NCI-H510A treated with DMSO at 0.1 percent for 48 hours (cell line): ENCODE measurements at regions not wholly inside any gene's neighbourhood (a gene's known extent, or its start where the extent isn't known, plus 50 kb on each side); places are given as distances from the start of the nearest gene placed in this dataset.

ENCODE experiments used
- DNase-seq: peaks from one replicate; lab custom pipeline; 2025; lab: John Stamatoyannopoulos, UW

DNA sequence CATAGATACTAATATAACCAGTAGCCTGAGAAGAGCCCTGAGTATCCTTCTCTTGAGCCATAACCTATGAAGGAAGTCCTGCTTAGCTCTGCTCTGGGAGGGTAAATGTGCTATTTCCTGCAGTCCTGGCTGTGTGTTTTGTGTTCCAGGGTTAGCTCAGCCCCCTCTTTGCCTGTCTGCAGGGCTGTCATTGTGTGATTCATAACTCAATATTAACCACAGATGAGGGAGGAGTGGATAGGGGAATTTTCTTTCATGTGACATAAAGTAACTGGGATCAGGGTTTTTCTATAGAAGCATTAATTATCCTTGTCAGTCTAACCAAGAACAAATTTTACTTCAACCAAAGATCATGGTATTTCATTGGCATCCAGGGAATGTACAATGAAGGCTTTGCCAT lies 183.3 kb upstream of the ZBTB20 start:
- DNase-seq, result no peak

DNA sequence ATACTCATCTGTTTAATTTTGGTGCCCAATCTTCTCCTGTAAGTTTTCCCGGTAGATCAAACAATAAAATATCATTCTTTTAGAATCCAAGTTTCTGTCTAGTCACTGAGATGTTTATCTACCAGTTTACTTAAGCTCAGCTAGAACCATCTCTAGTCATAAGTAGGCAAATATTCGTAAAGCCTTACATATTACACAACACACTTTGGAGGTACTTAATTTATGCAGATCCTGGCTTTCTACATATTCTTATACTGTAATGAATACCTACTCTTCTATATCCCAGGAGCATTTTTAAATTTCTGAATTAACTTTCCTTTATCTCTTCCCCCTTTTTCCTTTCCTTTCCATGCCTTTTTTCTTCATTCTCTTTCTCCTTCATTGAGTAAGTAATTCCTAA lies 185.9 kb upstream of the ZBTB20 start:
- no peak for DNase-seq

DNA sequence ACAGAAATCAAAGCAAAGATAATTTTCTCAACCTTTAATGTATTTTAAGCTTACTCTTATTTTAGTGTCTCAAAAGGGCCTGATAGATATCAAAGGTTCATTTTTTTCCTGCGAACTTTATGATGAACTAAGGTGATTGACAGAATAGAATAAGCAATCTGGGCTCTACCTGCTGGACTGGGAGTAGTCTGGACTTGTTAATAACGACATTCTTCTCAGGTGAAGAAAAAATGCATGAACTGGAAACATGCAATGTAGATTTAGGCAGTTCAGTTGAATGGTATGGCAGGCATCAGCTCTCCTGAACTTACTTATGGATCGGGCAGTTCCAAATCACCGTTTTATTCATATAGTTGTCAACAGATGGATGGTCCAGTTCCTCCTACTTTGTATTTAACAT lies 189.7 kb upstream of the ZBTB20 start:
- DNase-seq, result no peak

DNA sequence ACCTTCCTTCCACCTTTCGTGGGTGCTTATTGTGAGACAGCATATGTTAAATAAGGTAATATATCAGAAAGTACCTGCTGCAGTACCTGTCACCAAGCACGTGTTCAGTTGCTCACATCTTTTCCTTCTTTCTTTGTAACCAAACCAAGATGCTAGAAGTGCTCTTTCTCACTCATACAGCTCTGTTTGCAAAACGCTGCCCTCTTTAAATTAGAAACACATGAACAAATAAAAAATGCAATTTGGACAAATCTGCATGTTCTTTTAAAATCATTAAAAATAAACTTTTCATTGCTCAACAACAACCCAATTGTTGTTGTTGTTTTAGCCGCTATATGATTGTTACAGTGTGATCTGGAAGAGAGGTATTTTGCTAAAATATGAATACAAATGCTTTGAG lies 193.5 kb upstream of the ZBTB20 start:
- no peak for DNase-seq

DNA sequence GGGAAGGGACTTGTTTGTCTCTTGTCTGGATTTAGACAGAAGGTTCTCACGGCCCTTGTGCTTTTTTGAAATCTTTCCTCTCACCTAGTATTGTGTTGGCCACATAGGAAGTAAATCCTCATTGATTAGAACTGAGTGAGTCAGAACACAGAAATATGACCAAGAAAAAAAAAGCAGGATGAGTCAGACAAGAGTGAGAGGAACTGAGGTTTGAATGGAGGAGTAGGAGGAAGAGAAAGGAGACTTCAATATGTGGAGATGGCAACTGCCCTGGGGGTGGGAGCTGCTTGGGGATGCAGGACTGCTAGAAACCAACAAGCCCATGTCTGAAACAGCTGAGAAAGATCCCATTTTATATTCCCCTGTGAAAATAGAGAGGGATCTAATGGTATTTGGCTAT lies 194.1 kb upstream of the ZBTB20 start:
- DNase-seq, result no peak

DNA sequence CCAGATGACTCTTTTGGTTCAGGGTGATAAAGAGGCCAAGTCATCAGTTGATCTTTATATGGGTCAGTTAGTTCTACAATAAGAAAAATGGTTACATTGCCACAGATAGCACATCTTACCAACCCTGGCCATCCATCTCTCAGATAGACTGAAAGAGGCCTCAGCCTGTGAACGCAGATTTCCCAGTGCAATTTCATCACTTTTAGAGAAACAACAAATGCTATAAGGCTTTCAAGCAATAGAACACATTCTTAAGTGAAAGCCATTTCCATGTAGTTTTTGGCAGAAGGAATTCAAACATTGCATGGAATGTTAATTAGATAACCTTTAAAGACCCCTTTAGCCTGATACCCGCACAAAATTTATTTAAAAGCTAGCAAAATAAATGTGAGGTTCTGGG lies 200.6 kb upstream of the ZBTB20 start:
- DNase-seq, result no peak

DNA sequence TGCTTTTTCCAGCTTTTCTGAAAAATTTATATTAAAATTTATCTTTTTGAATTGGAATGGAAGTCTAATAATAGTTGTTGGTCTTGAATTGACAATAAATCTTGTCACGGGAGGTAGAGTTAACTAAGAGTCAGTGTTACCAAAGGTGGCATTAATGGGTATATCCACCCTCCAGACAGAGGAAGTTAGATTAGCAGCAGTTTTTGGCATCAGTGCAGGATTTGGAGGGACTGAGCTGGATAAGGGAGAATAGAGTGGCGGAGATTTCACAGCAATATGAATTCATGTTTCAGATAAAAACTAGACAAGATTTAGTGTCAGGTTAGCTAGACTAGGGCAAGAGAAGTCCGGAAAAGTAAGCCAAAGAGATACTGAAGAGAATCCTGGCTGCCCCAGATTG lies 201.3 kb upstream of the ZBTB20 start:
- no peak for DNase-seq

DNA sequence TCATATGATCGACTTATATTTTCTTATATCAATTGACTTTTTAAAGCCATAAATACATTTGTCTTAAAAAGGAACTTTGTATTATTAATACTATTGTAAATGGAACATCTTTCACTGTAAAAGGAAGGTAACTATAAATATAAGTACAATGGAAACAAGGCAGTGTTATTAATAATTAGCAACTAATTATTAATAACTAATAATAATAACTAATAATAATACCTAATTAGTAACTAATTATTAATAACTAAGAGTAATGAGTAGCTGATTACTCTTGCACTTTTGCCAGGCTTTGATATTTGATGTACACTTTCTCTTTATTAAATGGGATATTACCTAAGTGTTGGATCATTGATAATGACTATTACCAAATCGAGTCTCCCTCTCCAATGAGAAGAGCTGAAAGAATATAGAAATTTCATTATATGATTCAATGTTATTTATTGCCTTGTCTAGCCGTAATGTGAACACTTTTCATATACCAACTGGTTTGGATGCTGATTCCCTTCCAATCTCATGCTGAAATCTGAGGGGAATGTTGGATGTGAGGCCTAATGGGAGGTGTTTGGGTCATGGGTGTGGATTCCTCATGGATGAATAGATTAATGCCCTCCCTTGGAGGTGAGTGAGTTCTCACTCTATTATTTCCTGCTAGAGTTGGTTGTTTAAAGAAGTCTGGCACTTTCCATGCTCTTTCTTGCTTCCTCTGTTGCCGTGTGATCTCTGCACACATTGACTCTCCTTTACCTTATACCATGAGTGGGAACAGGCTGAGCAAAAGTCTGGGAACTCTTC lies 202.1 kb upstream of the ZBTB20 start:
- DNase-seq, result no peak

DNA sequence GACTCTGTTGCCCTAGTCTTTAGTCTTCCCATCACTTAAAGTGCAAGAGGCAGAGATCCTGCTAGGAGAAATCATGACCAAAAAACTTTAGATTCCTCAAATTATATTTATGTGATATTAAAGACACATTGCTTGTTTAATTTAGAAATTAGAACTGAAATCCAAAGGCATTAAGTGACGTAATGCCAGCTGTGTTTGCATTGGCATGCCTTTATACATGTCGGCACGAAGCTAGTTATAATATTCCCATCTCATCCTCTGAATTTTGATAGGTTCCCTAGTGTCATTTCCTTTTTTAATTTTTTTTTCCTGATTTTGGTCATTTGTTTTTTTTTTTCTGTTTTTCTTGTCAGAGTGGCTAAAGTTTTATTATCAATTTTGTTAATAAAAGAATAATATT lies 203.5 kb upstream of the ZBTB20 start:
- DNase-seq, result no peak

DNA sequence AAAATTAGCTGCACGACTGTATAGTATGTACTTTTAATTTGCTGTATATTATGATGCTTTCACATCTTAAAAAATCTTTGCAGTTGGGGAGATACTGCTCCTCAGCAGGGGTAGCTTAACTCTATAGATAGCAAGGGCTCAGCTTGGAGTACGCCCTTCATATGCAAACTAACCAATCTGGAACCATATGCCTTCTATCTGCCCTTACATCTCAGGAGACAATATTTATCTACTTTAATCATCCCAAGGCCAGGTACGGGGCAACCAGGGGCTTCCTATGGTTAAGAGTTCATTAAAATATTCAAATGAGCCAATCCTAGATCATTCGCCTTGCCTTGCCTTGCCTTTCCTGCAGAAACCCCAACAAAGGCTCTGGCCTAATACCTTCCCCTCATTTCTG lies 204.1 kb upstream of the ZBTB20 start:
- DNase-seq, result no peak

DNA sequence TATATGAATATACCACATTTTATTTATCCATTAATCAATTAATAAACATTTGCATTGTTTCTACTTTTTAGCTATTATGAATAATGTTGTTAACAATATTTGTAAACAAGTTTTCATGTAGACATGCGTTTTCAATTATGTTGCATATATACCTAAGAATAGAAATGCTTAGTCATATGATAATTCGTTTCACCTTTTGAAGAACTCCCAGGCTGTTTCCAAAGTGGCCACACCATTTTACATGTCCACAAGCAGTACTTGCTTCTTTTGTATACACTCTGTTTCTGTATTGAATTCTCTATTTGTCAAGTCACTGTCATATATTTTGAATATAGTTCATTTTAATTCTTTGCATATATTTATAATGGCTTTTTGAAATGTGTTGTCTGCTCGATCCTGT lies 206.9 kb upstream of the ZBTB20 start:
- no peak for DNase-seq

DNA sequence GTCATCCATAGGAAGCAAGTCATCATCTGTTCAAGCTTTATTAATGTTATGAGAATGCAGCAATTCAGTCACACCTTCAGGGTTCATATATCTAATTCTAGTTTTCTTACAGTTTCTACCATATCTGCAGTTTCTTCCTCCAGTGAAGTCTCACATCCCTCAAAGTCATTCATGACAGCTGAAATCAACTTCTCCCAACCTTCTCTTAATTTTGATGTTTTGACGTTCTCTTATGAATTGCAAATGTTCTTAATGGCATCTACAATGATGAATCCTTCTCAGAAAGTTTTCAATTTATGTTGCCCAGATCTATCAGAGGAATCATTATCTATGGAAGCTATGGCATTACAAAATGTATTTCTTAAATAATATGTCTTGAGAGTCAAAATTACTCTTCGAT lies 210.4 kb upstream of the ZBTB20 start:
- no peak for DNase-seq

DNA sequence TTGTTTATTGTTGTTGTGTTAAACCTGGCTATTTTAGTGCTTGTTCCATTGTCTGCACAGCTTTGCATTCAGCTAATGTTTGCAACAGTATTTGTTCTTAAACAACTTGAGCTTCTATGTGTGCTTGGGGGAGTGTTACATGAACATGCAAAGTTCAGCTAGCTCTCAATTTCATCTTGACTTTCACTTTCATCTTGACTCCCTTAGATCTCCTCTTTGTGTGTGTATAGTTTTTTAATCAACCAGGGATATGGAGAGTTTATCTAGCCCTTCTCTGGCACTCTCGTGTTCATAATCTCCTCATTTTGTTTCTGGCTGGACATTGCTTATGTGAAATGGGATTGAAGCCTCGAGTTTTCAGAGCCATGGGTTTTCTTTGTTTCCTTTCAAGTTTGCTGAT lies 212.4 kb upstream of the ZBTB20 start:
- no peak for DNase-seq

DNA sequence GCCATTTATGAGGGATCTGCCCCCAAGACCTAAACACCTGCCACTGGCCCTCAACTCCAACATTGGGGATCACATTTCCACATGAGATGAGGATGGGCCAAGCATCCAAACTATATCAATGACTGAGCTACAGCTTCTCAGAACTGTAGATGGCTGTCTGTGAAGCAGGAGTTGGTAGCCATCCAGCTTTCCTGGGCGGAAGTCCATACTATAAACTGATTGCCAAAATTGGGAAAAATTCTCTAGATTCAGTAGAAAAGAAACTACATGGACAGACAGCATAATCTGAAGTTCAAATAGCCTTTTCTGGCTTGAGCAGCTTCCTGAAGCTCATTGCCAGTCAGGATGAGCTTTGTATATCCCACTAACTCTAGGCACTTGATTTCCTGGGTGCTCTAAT lies 214.7 kb upstream of the ZBTB20 start:
- DNase-seq, result no peak

DNA sequence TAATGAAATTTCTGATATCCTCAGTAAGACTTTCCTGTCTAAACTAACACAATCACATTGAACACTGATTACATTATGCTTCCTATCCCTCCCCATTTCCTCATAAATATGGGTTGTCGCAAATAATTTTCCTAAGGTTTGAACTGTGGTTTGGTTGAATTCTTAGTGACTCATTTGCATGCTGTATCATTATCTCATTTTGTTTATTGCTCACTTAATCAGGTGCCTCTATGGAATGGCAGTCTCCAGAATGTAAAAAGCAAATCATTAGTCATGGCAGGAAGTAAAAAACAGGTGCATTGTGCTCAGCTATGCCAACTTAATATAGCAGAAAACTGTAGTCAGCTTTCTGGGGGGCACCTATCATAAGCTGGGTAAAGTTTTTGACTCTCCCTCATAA lies 216.0 kb upstream of the ZBTB20 start:
- no peak for DNase-seq

DNA sequence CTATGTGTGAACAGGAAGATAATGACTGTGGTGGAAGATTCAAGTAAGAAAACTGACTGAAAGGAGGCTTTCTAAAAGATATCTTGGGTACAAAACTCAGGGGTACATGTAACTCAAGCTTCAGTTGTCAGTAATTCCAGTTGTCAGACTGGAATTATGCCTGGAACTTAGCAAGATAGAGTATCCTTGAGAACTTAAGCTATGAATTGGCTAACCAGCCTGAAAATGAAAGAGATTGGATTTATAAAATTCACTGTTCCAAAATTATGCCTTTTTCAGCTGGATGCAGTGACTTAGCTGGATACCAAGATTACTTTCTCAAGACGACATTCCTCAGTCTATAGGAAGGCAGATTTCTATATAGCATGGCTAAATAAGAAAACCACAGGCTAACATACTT lies 221.9 kb upstream of the ZBTB20 start:
- no peak for DNase-seq

DNA sequence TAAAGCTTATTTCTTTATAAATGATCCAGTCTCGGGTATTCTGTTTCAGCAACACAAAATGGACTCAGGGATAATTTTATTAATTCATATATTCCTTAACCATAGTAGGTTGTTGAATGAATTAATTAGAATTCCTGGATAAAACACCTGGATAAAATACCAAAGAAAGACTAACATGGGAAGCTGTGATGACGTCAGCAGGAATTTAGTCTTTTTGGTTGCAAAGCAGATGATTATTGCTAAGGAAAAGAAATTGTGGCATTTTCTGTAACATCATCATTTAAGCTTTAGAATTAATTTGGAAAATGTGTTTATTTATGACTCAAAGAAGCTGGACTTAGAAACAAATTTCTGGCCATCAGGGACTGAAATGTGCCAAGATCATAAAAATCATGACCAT lies 228.3 kb upstream of the ZBTB20 start:
- DNase-seq, result no peak

DNA sequence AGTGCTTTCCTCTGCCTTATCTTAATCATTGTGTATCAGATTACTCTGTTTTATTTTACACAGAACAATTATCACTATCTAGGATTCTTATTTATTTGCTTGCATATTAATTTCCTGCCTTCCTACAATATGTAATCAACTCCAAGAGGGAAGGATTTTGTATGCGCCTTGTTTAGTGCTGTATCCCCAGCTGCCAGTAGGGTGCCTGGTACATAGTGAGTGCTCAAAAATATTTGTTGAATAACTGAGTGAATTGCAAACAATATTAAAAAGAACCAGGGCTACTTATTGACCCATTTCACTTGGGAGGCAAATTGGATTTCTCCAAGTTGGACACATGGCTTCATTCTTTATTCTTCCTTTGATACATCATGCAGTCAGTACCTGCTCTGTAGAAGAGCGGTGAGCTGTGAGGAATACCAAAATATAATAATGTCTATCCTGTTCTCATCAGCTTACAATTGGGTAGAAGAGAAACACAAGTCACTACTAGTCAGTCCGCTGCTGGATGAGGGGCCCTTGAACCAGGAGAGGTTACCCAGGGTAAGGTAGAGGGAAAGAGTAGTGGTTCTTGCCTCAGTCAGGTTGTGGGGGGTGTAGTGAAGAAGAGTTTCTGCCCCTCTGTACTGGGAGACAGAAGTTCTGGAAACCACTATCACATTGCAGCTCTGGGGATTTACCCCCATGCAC lies 233.9 kb upstream of the ZBTB20 start:
- DNase-seq, result no peak

DNA sequence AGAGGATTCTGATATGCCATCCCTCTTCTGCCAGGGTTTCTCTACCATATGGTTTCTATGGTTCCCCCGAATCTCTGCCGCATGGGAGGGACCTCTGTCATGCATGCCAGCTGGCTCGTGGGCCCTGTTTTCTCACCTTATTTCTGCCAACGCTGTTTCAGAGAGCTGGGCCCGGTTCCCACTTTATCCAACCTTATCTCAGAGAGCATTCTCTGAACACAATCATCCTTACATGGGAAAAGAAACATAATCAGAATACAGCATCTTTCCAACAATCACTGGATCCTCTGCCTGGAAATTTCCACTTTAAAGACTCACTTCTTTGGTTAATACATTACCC lies 234.5 kb upstream of the ZBTB20 start:
- no peak for DNase-seq

DNA sequence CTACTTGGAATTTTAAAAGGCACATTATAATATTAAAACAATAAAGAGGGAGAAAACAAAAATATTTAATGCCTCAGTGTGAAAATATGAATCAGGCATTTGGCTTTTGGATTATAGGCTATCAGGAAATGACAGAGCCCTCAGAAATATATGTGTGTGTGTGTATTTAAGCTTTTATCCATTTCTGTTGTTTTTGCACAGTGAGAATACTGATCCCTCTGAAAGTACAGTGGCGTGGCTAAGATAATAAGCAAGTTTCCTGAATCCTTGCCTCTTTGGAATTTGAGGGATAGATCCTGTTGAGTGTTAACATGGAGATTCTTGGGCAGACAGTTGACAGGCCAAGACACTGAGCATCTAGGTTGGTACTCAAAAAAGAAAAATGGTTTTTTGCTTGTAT lies 234.8 kb upstream of the ZBTB20 start:
- DNase-seq, result no peak

DNA sequence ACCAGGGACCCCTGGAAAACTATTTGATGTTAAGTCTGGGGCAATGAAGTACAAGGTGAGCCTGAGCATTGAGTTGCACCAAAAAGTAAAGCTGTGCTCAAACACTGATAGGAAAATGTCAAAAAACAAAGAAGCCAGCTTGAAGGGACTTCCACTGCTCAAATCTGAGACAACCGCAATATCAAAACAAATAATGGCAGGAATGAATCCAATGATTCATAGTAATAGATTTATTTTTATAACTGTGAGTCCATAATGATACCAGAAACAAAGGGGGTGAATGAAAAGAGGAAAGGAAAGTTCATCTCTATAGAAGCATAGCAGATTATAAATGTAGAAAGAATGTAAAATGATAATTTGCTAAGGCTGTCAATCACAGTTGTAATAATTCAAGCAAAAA lies 237.3 kb upstream of the ZBTB20 start:
- no peak for DNase-seq

DNA sequence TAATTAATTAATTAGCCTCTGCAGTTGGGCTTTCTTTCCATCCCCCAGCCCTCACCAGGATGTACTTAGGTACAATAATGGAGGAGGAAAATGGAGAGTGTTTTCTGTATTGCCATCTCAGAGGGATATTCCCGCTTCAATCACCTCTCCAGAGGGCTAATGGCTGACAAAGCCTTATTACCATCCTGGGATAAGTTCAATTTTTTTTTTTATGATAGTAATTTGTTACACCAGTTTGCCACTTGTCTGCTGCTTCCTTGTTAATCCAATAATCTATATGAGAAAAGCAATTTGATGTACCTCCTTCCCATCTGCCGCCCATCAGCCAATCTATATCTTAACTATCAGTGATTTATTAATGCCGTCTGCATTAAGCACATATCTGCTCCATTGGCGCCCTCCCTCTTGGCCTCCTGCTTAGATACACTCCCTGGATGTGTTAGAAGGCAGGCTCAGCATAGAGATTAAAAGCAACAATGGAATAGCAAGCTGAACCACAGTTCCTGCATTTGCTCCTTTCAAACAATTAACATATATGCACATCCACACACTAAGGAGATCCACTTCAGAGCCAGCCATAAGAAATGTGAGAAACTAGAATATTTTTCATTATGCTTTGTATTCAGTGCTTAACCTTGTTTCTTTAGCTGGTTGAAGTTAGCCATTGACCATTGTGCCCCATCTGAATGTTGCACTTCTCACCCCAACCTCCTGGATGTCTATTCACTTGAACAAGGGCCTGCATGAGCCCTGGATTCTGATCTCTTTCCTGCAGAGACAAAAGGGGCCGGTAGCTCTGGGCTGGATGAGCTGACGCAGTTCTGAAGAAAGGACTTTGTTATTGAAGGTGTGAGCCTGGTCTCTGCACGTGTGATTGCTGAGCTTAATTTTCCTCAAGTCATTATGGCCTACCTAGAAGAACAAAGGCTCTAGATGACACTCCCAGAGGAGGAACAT lies 237.3 kb upstream of the GAP43 start:
- DNase-seq, result no peak

DNA sequence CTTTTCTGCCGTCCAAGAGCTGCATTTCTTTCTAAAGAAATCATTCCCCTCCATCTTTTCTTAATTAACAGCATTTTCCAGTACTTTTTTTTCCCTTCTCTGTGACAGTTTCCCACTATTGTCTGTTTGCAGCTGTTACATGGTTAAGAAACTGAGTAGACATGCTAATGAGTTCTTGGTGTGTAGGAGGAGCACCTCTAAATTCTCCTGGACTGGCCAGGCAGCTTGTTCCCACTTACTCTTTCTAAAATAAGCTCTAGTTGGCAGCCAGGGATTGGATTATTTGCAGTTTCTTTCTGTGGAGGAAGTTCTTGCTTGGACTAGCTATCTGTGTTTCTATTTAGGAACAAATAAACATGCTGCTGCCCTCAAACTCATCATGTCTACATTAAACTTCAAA lies 235.1 kb upstream of the GAP43 start:
- DNase-seq, result no peak
